Esophagus (tissue), 2 donors: ENCODE measurements at regions not wholly inside any gene's neighbourhood (a gene's known extent, or its start where the extent isn't known, plus 50 kb on each side); places are given as distances from the start of the nearest gene placed in this dataset.

Source experiments
- H3K27ac ChIP-seq, 2 donors: one replicate each; pipeline ENCODE4 v1.5.1; 2013; ENCODE audit warnings: low read depth in 2 of 2, mild to moderate bottlenecking in 2 of 2, inconsistent platforms in 1 of 2, low read length in 1 of 2, moderate library complexity in 1 of 2
- H3K27me3 ChIP-seq, 2 donors: one replicate each; pipeline ENCODE4 v1.6.1; 2013; ENCODE audit warnings: low read length in 2 of 2, control low read depth in 1 of 2, mild to moderate bottlenecking in 1 of 2; ENCODE audit not compliant: insufficient read depth in 2 of 2, control insufficient read depth in 1 of 2
- H3K36me3 ChIP-seq, 2 donors: one replicate each; pipeline ENCODE4 v1.6.1; 2013; ENCODE audit warnings: low read length in 1 of 2; ENCODE audit not compliant: control insufficient read depth in 2 of 2, insufficient read depth in 2 of 2
- H3K4me1 ChIP-seq, 2 donors: one replicate each; pipeline ENCODE4 v1.6.1; 2013; ENCODE audit warnings: low read length in 1 of 2; ENCODE audit not compliant: control insufficient read depth in 2 of 2, insufficient read depth in 2 of 2
- H3K4me3 ChIP-seq, 2 donors: one replicate each; pipeline ENCODE4 v1.5.1; 2013; ENCODE audit warnings: low read length in 2 of 2, mild to moderate bottlenecking in 2 of 2, low read depth in 1 of 2, moderate library complexity in 1 of 2
- H3K9me3 ChIP-seq, 2 donors: one replicate each; pipeline ENCODE4 v1.6.1; 2013; ENCODE audit warnings: mild to moderate bottlenecking in 2 of 2, low read depth in 1 of 2, low read length in 1 of 2, moderate library complexity in 1 of 2; ENCODE audit not compliant: control insufficient read depth in 2 of 2, insufficient read depth in 1 of 2
- WGBS, 2 donors: extraction: QIAGEN DNeasy Blood & Tissue Kit; methylation state at CpG; one replicate each; pipeline ENCODE4 v1.1.7; 2013; 5-methylcytosine and 5-hydroxymethylcytosine counted together
- donor health status: healthy with polysubstance abuse.
- donor health status: Bipolar disorder and iron deficiency.

DNA sequence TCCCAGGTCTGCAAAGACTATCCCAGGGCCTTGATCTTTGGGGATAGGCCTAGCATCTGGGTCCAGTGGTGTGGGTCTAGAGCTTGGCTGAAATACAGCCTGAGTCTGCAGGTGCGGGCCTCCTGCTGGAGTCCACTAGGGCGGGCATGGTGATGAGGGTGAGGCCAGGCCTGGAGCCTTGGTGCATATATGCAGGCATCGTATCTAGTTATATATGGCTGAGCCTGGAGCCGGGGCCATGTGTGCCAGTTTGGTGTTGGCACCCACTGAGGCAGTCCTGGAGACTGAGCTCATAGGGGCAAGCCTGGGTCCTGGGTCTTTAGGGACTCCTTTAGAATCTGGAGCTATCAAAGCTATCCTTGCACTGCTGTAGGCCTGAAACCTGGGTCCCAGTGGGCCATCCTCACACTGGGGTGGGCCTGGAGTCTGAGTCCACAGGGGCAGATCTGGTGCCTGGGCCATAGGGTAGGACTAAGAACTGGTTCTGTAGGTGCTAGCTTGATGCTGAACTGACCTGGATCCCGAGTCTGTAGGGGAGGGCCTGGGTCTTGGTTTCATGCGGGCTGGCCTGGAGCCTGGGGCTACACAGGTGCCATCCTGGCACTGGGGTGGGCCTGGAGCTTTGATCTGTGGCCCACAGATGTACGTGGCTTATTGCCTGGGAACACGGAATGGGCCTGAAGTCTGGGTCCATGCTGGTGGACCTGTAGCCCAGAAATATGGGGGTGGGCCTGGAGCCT lies 346.5 kb upstream of the MEF2C start:
- Histone ChIP-seq H3K4me3 (no peak overlapping the region), H3K36me3 (no peaks in the 10 kb centered on the region), H3K4me1 (no peaks in the 10 kb centered on the region), H3K27me3 (no peaks in the 10 kb centered on the region), H3K27ac (no peak overlapping the region), H3K9me3 (no peaks in the 10 kb centered on the region)
- 91 to 93% methylated on average over 8 of the region's 8 CpGs for WGBS, 2 donors

DNA sequence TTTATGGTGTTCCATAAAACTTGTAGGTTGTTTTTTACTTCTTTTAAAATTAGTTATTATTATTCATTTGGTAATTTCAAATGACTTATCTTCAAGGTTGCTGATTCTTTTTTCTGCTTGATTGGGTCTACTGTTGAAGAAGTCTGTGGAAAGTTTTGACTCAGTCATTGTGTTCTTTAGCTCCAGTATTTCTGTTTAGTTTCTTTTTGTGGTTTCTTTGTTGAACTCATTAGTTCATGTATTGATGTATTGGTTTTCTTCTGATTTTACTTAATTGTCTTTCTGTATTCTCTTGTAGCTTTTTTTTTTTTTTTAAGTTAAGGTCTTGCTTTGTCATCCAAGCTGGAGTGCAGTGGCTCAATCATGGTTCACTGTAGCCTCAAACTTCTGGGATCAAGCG lies 345.4 kb upstream of the MEF2C start:
- Histone ChIP-seq H3K27ac (no peak overlapping the region), H3K27me3 (no peaks in the 10 kb centered on the region), H3K9me3 (no peaks in the 10 kb centered on the region), H3K4me1 (no peaks in the 10 kb centered on the region), H3K36me3 (no peaks in the 10 kb centered on the region), H3K4me3 (no peak overlapping the region)
- 94 to 96% methylated on average over 1 of the region's 1 CpG for WGBS, 2 donors

DNA sequence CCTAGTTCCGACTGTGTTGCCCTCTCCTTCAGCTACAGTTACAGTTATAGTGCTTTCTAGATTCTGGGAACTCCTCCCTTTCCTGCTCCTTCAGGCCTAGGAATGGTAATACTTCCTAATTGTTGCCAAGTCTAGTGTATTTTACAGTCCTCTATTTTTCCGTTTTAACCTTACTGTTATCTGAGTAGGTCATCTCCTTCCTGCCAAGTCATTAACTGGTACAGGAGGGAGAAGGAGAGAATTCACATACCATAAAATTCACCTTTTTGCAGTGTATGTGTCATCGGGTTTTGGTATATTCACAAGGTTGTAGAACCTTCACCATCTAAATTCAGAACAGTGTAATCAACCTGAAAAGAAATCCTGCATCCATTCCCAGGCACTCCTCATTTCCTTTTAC lies 335.4 kb upstream of the MEF2C start:
- 85 to 89% methylated on average over 3 of the region's 3 CpGs for WGBS, 2 donors
- H3K4me3 ChIP-seq = no peak overlapping the region
- no peak overlapping the region for H3K27ac ChIP-seq
- H3K4me1 ChIP-seq = no peaks in the 10 kb centered on the region
- H3K27me3 ChIP-seq = no peaks in the 10 kb centered on the region
- no peaks in the 10 kb centered on the region for H3K36me3 ChIP-seq
- H3K9me3 ChIP-seq = no peaks in the 10 kb centered on the region

DNA sequence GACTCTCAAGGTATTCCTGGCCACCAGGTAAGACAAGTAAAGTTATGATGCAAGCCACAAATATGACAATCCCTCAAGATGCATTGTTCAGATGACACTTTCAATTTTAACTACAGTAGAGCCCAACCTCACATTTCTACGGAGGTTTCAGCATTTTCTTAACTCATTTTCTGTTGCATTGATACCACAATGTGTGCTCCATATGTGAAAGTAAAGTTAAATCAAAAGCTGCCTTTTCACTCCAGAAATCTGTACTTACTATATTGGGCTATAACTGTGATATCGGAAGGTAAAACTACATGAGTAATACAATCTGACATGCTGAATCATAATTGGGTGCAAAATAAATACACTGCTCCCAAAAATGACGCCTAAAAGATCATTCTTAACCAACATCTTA lies 333.6 kb upstream of the MEF2C start:
- Histone ChIP-seq H3K36me3 (no peaks in the 10 kb centered on the region), H3K9me3 (no peaks in the 10 kb centered on the region), H3K27ac (no peak overlapping the region), H3K4me3 (no peak overlapping the region), H3K27me3 (no peaks in the 10 kb centered on the region), H3K4me1 (no peaks in the 10 kb centered on the region)
- WGBS, 2 donors = 83 to 91% methylated on average over 3 of the region's 3 CpGs

DNA sequence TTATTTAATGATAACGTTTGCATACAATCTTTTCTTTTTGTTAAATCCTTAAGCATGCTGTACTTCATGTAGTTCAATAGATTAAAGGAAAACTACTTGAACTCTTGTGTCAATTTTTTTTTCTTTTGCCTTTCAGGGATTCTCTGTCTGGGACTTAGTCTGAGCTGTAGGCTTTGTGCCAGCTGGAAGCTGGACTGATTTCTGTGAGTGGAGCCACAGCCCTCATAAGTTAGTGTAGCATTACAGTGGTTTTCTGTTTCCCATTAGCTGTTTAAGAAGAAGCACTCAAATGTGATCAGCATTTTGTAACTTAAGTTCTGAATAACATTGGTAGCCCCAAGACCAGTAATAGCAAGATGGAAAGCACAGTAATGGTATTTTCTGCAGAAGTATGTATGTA lies 330.6 kb upstream of the MEF2C start:
- H3K27ac ChIP-seq = no peak overlapping the region
- no peaks in the 10 kb centered on the region for H3K27me3 ChIP-seq
- H3K9me3 ChIP-seq = no peaks in the 10 kb centered on the region
- no peak overlapping the region for H3K4me3 ChIP-seq
- 27 to 33% methylated on average over 1 of the region's 1 CpG for WGBS, 2 donors
- H3K36me3 ChIP-seq = no peaks in the 10 kb centered on the region
- H3K4me1 ChIP-seq = no peaks in the 10 kb centered on the region

DNA sequence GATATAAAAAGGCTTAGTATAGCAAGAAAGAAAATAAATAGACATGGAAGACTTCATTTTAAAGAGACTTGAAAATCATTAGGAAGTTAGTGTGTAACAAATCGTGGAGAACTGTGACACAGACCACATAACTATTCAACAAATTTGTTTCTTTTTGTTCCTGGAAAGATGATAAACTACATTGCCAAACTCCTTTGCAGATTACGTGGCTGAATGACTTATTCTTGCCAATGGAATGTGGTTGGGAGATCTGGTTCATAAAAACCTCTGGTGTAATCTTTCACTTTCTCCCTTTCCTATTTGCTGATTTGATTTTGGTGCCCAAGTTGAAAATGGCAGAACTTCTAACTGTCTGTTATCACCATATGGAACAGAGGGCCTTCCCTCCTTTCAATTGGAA lies 328.9 kb upstream of the MEF2C start:
- Histone ChIP-seq H3K9me3 (no peaks in the 10 kb centered on the region), H3K27ac (no peak overlapping the region), H3K27me3 (no peaks in the 10 kb centered on the region), H3K36me3 (no peaks in the 10 kb centered on the region), H3K4me3 (no peak overlapping the region), H3K4me1 (no peaks in the 10 kb centered on the region)
- 23 to 39% methylated on average over 2 of the region's 2 CpGs for WGBS, 2 donors

DNA sequence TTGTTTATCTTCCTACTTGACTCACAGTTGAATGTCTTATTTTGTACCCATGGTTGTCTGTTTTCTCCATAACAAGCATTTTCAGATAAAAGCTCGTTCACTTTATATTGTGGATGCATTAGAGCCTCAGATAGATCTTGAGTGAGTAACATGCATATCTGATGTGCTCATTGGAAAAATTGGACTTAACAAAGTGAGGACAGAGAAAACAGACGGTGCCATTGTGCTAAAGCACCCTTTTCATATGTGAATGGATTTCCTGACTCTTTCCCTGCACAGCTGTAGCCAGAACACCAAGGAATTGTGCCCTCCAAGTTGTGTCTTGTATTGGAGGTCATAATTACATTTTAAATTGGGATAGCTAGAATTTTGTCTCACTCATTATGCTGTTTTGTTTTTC lies 325.8 kb upstream of the MEF2C start:
- Histone ChIP-seq H3K4me1 (no peaks in the 10 kb centered on the region), H3K36me3 (no peaks in the 10 kb centered on the region), H3K27ac (no peak overlapping the region), H3K27me3 (no peaks in the 10 kb centered on the region), H3K9me3 (no peaks in the 10 kb centered on the region), H3K4me3 (no peak overlapping the region)
- 68 to 71% methylated on average over 2 of the region's 2 CpGs for WGBS, 2 donors

DNA sequence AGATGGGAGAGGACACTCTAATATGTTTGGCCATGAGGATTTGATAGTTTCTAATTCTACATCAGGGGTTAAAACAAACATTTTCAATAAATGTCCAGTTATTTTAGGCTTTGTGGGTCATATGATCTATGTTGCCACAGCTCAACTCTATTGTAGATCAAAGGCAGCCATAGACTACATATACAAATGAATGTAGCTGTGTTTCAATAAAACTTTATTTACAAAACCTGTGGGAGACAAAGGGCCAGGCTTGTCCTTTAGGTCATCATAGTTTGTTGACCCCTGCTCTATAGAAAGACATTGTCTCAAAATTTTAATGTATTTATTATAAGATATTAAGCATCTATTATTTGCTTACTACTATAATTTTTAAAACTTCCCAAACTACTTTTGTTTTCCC lies 325.4 kb upstream of the MEF2C start:
- no peaks in the 10 kb centered on the region for H3K36me3 ChIP-seq
- H3K27me3 ChIP-seq = no peaks in the 10 kb centered on the region
- no peak overlapping the region for H3K27ac ChIP-seq
- H3K4me3 ChIP-seq = no peak overlapping the region
- H3K9me3 ChIP-seq = no peaks in the 10 kb centered on the region
- H3K4me1 ChIP-seq = no peaks in the 10 kb centered on the region

DNA sequence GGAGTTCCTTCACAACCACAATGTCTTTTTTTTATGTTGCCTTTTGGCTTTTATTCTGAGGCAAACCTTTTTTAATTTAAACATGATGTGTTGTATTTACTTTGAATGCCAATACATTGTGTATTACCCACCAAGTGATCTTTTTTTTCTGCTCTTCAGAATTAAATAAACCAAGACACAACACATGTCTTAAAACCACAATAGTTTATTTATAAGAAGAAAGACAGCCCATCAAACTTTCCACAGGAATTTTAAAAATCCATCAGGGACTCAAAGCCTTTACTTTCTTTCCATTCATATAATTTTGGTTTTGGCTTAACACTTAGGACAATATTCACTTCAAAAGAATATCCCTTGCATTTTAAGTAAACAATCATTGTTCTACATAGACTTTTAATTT lies 321.8 kb upstream of the MEF2C start:
- Histone ChIP-seq H3K9me3 (peaks cover 3 to 4% of the 10 kb centered on the region in 2 donors), H3K27ac (no peak overlapping the region), H3K36me3 (no peaks in the 10 kb centered on the region), H3K4me3 (no peak overlapping the region), H3K4me1 (no peaks in the 10 kb centered on the region), H3K27me3 (no peaks in the 10 kb centered on the region)

DNA sequence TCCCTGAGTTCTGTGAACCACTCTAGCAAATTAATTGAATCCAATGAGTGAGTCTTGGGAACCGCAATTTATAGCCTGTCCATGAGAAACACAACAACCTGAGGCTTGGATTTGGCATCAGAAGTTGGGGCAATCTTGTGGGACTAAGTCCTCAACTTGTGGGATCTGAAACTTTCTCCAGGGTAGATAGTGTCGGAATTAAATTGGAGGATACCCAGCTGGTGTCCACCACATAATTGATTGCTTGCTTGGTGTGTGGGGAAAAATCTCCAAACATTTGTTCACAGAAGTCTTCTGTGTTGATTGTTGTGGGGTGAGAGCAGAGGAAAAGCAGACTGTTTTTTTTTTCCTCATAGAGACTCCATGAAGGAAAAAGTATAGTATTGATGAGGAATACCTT lies 320.6 kb upstream of the MEF2C start:
- WGBS, 2 donors = 89% methylated on average over 2 of the region's 2 CpGs
- no peaks in the 10 kb centered on the region for H3K27me3 ChIP-seq
- H3K9me3 ChIP-seq = peaks cover 4 to 8% of the 10 kb centered on the region in 2 donors

More for the DNA sequence above, 320.6 kb upstream of the MEF2C start:
- no peak overlapping the region for H3K4me3 ChIP-seq
- no peaks in the 10 kb centered on the region for H3K36me3 ChIP-seq
- H3K27ac ChIP-seq = no peak overlapping the region
- H3K4me1 ChIP-seq = no peaks in the 10 kb centered on the region
